ENCODE measurements at regions not wholly inside any gene's neighbourhood (a gene's known extent, or its start where the extent isn't known, plus 50 kb on each side); places are given as distances from the start of the nearest gene placed in this dataset.

- no peak for ATAC-seq
Observed at GRCh38 chr18:38239606-38240005, 674.0 kb upstream of the CELF4 start.

GRCh38 chr18:38237796-38238195 lies 672.2 kb upstream of the CELF4 start:
- intact Hi-C loops (cut with DNase I): no loop called here
- Histone ChIP-seq H3K9me3 (peaks cover 0 to 4% (median 0%) of the 10 kb centered on the region in 12 donors), H3K36me3 (no peaks in the 10 kb centered on the region), H3K27me3 (no peaks in the 10 kb centered on the region), H3K4me1 (no peaks in the 10 kb centered on the region), H3K27ac (no peak overlapping the region), H3K4me3 (no peak overlapping the region)
- no peak for TF ChIP-seq CTCF (IDR thresholded peaks at IDR 0.05)
- no peak for TF ChIP-seq POLR2A (IDR thresholded peaks at IDR 0.05)
- ATAC-seq (no peak), DNase-seq (no peak)
- WGBS, 4 donors: 81 to 95% (median 86%) methylated on average over 1 of the region's 1 CpG

More at GRCh38 chr18:38239606-38240005, 674.0 kb upstream of the CELF4 start:
- H3K9me3 ChIP-seq: peaks cover 0 to 4% (median 0%) of the 10 kb centered on the region in 12 donors
- no peak for TF ChIP-seq CTCF (IDR thresholded peaks at IDR 0.05)
- no peak for TF ChIP-seq POLR2A (IDR thresholded peaks at IDR 0.05)
- no peaks in the 10 kb centered on the region for H3K36me3 ChIP-seq
- no peak for DNase-seq
- intact Hi-C loops (cut with DNase I): no loop called here
- WGBS, 4 donors: 63 to 68% (median 66%) methylated on average over 5 of the region's 5 CpGs
- no peak overlapping the region for H3K4me3 ChIP-seq
- no peak overlapping the region for H3K27ac ChIP-seq
- no peaks in the 10 kb centered on the region for H3K27me3 ChIP-seq
- H3K4me1 ChIP-seq: peaks cover 0 to 5% (median 0%) of the 10 kb centered on the region in 12 donors

- intact Hi-C loops (cut with DNase I): no loop called here
- H3K36me3 ChIP-seq: no peaks in the 10 kb centered on the region
- 89 to 97% (median 91%) methylated on average over 7 of the region's 7 CpGs for WGBS, 4 donors
- H3K4me3 ChIP-seq: no peak overlapping the region
- no peak overlapping the region for H3K27ac ChIP-seq
- no peaks in the 10 kb centered on the region for H3K4me1 ChIP-seq
- H3K27me3 ChIP-seq: no peaks in the 10 kb centered on the region
- DNase-seq: no peak
- ATAC-seq: no peak
- no peaks in the 10 kb centered on the region for H3K9me3 ChIP-seq
- TF ChIP-seq CTCF (IDR thresholded peaks at IDR 0.05): no peak
- TF ChIP-seq POLR2A (IDR thresholded peaks at IDR 0.05): no peak
Observed at GRCh38 chr18:38221476-38222100, 656.0 kb upstream of the CELF4 start.

GRCh38 chr18:38198956-38199355 lies 633.4 kb upstream of the CELF4 start:
- no peak overlapping the region for H3K27ac ChIP-seq
- ATAC-seq (no peak), DNase-seq (no peak)
- no peaks in the 10 kb centered on the region for H3K27me3 ChIP-seq
- TF ChIP-seq POLR2A (IDR thresholded peaks at IDR 0.05) (no peak), CTCF (IDR thresholded peaks at IDR 0.05) (no peak)
- peaks cover 0 to 6% (median 0%) of the 10 kb centered on the region in 12 donors for H3K9me3 ChIP-seq
- 45 to 55% (median 49%) methylated on average over 1 of the region's 1 CpG for WGBS, 4 donors
- intact Hi-C loops (cut with DNase I): no loop called here
- no peaks in the 10 kb centered on the region for H3K4me1 ChIP-seq
- H3K4me3 ChIP-seq: no peak overlapping the region
- H3K36me3 ChIP-seq: no peaks in the 10 kb centered on the region
